HG03139 (cell line): ENCODE measurements at regions not wholly inside any gene's neighbourhood (a gene's known extent, or its start where the extent isn't known, plus 50 kb on each side); places are given as distances from the start of the nearest gene placed in this dataset.

ENCODE experiments used
- ATAC-seq: cut with Tn5 transposase; IDR thresholded peaks from one replicate; pipeline ENCODE4 v1.9.1; 2021; ENCODE audit not compliant: unreplicated experiment

DNA sequence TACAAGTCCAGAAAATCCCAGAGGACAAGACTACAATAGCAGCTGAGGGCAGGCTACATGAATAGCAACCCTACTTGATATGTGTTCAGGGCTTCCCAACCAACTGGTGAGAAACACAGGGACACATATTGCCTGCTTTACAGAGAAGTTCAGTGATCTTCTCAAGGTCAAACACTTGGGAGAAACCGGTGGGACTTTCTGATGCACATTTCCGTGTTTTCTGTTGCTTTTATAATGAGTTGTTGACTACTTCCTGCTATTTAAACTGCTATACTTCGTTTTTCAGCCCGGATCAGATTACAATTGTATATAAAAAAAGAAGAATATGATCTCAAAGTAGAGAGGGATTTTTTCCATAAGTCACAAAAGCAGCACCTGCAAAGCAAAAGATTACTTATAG lies 175.1 kb downstream of the SNX18 start:
- no peak for ATAC-seq

DNA sequence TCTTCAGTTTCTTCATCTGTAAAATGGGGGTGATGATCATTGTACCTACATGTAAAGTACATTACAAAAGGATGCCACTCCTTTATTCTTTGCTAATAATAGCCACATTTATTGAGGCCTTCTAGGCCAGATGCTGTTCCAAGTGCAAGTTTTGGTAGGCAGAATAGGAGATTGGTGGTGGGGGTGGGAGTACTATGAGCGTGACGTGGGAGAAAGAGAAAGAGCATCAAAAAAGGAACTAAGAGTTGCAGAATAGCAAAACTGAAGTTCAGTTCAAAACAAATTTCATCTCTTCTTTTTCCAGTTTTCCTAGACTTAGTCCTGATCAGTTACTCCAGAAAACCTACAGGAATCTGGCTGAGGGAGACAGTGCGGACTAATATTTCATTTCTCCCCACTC lies 174.1 kb downstream of the SNX18 start:
- ATAC-seq = no peak

DNA sequence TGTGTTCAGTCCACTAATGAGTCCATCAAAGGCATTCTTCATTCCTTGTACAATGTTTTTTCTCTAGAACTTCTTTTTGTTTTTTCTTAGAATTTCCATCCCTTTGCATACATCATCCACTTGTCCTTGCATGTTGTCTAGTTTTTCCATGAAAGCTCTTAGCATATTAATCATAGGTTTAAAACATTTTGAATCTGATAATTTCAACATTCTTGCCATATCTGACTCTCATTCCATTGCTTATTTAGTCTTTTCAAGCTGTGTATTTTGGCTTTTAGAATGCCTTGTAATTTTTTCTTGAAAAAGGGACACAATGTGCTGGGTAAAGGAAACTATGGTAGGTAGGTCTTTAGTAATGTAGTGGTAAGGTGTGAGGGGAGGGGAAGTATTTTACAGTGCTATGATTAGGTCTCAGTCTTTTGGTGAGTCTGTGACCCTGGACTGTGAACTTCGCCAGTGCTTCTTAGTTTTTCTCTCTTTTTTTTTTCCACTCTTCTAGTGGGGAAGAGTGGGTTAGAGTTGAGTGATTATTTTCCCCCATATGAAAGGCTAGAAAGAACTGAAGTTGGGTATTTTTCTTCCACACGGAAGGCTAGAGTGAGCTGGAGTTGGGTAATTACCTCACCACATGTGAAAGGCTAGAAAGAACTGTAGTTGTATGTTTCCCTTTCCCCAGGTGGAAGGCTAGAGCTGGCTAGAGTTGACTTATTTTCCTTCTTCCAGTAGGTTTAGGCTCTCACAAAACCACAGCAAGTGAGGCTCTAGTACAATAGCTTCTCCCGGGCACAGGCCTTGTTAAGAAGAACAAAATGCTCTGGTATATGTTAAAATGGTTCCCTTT lies 172.1 kb downstream of the SNX18 start:
- ATAC-seq = no peak

DNA sequence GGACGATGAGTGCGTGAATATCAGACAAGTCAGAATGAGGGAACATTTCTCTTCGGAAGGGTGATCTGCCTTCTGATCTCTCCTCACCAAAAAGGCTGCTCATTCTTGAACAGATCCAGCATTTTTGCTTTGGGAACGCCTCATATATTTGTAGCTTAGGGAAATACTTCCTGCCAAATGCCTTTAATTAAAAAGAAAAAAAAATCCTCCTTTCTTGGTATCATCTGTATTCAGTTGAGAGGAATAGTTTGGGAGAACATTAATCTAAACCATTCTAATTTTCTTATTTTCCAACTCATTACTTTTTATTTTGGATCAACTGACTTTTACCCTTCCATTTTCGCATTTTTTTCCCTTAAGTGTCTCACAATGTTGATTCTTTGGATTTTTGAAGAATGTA lies 163.4 kb downstream of the SNX18 start:
- no peak for ATAC-seq

DNA sequence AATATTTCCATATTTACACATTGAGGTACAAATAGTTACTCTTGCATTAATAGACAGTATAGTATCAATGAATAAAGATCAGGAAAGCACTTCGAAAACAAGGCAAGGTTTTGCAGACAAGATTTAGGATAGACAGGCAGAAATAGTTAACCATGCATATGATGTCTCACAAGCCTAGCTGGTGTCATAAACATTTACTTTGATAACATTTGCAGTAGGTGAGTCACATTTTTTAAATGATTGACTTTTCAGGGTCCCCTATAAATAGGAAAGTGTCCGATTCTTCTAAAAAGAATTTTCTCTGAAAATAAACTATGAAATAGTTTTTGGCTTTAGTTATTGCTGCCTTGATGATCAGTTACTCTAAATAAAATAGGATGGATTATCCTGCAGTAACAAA lies 162.1 kb downstream of the SNX18 start:
- no peak for ATAC-seq

DNA sequence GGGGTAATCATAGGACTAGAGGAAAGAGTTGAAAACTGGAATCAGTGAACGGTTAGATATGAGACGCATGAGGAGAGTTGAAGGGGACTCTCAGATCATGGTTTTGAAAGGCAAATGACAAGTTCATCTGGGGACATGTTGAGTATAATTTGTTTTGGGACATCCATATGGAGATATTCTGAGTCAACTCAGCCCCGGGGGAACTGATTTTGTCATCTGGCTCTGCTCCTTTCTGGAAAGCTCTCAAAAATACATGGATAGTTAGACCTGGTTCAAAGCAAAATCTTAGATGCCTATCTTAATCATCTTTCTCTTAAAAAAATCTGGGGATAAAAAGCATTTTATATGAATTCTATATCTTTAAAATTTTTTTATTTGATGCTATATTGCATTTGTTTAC lies 161.2 kb downstream of the SNX18 start:
- no peak for ATAC-seq

DNA sequence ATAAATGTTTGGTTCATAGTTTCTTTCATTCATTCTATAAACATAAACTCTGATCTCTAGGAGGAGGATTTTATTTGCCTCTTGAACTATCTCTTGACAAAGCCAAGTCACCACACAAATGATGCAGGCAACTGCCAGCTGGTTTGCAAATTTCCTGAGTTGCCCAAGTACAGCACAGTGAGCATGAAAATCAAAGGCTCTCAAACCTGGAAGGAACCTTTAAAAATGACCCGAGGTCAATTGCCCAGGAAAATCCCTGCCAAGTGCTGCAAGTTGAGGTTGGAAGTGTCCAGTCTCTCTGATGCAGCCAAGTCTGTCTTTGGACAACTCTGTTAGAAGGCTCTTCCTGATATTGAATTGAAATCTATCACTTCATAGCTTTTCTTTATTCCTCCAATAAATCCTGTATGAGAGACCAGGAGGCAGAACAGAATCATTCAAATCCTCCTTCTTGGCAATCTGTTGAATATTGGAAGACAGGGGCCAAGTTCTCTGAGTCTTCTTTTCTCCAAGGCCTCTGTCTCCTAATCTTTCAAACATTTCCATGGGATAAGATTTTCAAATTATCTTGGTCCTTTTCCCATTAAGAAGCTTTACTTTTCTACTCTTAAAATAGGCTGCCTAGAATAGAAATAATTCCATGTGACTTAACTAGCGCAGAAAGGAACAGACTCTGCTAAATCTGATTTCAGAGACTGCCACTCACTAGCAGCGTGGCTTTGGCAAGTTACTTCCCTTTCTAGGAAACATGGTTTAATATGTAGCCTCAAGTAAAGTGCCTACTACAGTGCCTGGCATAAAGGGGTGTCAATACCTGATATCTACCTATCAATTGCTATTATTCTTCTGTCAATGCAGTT lies 159.2 kb downstream of the SNX18 start:
- no peak for ATAC-seq

DNA sequence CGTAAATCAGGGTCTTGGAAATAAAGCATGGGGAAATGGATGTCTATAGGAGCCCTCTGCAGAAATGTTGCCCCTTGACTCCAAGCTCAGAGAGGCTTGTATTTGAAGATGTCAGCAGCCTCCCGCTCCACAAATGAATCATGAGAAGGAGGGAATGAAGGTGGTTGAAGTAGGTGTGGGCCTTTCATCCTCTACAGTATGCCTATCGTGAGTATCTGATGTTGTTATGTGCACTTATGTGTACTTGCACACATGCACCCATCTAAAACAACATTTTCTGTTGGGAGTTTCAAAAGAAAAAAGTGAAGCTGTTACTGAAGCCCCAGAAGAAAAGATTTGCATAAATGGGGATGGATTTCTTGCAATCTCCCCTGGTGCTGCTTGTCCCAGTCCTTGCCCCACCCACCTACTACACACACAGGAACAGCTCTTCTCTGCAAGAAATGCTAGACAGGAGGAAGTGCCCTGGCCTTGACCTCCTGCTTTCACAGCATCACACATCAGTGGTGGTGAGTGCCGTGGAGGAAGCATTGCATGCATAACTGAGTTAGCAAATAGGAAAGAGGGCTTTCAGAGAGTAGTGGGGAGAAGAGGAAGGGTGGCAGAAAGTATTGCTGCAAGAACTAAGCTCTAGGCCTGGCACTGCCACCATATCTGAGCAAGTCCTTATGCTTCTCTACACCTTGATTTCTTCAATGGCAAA lies 156.1 kb downstream of the SNX18 start:
- no peak for ATAC-seq

DNA sequence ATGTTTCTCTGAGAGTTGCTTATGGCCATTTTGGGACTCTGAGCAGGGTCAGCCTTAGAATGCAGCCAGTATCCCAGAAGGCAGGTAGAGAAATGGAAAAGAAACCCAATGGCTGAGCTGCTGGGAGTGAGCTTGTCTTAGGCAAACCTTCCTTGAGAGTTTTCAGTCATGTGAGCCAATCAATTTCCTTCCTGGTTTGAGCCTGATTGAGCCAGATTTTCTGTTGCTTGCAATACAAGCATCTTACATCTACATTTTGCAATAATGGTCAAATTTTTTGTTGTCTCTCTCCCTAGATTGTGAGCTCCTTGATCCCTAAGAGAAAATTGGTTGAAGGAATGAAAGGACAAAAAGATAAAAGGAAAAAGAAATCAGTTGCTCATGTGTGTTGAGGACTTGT lies 155.3 kb downstream of the SNX18 start:
- ATAC-seq = no peak

DNA sequence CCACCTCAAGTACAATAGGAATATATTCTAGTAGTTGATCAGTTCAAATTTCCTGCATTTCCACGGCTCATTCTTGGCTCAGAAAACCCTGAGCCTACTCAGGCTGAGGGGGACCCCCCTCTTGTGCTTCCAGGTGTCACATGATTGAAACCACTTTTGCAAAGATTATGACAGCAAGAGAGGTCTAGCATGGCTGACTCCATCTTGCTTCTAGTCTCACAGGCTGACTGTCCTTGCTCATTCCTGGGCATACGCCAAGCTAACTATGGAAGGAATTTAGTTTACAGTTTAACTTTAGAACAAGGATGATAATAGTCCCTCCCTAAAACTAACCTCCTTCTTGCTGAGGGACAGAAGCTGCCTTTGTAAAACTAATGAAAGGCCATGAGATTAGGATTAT lies 154.1 kb downstream of the SNX18 start:
- no peak for ATAC-seq

DNA sequence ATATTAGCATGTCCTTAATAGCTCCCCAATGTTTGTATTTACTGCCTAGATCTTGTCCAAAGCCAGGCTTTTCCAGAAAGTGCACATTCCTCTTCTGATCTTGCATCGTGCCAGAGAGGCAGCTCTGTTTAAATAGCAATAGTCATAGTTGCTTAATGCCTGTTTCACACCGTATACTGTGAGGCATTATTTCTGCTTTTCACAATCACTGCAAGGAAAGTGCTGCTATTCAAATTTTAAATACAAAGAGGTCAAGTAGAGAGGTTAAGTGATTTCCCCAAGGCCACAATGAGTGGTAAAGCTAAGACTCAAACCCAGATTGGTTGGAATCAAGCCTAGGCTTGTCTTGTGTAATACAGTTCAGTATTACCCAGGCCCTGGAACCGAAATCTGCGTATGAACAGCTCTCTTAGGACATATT lies 153.6 kb downstream of the SNX18 start:
- ATAC-seq = no peak

DNA sequence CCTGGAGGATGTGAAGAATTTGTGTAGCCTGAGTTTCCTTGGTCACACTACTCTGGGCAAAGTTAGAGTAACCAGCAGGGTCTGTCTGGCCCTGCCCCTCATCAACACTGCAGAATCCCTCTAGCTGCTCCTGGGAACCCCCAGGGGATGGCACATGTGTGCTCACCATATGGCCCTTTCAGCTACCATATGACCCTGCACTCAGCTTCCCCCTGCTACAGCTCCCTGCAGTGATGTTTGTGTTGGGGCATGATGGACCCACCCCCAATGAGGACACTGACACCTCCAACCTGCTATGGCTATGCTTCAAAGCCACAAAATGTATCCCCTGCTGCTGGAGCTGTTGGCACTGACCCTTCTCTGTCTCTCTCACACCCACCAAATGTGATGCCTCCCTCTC lies 152.7 kb downstream of the SNX18 start:
- no peak for ATAC-seq

DNA sequence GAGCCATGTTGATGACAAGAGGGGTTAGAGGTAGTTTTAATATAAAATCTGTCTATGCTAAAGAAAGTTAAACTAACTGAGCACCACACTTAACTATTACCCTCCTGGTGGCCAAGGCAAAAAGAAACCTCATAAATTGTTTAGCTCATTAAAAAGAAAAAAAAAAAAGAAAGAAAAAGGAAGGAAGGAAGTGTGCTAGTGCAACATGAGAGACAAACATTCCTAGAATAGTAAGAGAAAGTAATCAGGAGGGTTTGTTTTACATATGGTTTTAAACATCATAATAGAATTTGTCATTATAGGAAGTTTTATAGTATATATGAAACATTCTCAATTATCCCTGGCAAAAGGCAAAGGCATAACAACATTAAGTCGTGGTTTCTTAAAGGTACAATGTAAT lies 152.3 kb downstream of the SNX18 start:
- ATAC-seq = no peak

DNA sequence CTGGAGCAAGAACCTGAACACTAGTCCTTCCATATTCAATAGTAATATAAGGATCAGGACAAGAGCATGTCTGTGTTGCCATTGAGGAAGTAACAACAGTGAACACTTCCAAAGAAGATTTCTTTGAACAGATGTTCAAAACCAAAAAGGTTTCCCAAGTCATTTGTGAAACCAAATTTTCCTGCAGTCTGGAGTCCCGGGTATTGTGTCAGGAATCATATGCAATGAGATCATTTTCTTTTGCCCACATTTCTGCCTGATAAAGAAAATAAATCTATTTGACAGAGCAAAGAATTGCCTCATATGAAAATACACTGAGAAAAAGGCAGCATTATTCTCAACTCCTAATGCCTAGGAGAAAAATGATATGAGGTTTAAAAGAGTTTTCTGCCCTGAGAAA lies 151.7 kb downstream of the SNX18 start:
- no peak for ATAC-seq

DNA sequence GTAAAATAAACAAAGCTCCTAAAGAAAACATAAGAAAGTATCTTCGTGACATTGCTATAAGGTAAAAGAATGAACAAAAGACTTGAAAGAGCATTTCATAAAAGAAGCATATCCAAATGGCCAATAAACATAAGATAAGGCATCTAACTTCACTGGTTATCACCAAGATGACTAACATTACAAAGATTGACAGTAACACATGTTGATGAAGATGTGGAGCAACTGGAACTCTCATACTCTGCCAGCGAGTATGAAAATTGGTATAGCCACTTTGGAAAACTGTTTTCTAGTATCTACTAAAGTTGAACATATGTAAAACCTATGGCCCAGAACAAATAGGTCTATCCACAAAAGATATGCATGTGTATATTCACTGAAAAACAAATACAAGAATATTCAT lies 150.5 kb downstream of the SNX18 start:
- ATAC-seq = no peak

DNA sequence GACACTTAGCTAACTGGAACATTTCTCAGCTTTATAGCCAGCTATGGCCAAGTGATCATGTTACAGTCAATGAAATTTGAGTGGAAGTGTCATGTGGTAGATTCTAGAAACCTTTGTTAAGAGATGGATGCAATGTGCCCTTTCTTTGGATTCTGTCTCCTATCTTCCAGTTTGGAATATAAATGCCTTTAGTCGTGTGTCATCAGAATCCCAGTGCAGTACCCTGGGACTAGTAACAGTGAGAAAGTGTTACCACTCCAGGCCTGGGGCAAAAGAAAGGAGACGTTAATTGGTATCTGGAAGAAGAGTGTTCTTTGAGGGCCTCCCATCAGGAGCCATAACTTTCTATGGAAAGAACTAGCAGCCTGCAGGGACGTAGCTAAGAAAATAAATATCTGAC lies 149.6 kb downstream of the SNX18 start:
- ATAC-seq = no peak

DNA sequence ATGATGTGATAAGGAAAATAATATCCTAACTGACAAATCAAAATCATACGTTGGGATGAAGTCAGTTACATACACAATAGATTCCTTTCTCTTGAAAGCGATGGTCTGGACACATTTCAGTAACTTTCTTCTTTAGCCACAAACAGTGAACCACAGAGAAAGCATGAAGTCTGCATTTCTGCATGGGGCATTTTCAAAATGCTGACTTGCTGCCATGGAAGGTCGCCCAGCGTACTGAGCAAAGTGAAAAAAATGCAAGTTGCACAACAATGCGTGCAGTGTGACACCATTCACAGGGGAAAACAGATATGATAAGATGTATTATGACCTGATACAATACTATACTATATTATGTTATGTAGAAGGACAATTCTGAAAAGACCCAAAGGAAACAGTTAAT lies 146.3 kb downstream of the SNX18 start:
- ATAC-seq = no peak

DNA sequence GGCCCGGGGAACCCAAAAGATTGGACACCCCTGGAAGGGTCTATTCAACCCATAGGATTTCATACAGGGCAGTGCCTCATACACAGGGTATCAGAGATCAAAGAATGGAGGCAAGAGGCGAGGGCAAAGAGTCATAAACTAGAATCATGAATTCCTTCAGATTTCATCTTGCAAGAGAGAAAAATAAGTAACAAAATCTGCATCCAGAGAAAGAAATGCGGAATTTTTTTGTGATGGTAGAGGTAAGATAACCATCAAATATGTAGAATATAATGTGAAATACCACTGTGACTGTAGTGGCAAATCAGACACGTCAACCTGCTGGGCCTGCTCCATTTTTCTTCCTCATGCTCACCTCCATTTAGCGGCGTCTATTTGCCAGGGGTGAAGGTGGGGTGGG lies 143.6 kb downstream of the SNX18 start:
- no peak for ATAC-seq

DNA sequence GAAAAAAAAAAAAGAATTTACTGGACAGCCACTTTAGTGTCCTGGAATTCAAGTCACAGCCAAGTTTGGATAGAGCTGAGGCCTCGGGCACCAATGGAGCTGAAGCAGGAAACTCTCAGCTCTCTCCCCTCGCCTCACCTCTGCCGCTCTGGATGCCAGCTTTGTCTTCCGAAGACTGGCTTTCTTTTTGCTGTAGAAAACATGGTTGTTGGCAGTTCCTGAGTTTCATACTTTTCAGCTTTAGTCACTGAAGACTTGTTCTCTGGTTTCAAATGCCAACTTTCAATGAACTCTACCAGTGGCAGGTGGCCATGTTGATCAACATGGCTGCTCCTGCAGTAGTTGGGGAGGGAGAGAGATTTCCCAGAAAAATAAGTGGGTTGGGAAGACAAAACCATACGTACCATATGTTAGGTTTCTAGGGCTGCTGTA lies 142.2 kb downstream of the SNX18 start:
- ATAC-seq = no peak

DNA sequence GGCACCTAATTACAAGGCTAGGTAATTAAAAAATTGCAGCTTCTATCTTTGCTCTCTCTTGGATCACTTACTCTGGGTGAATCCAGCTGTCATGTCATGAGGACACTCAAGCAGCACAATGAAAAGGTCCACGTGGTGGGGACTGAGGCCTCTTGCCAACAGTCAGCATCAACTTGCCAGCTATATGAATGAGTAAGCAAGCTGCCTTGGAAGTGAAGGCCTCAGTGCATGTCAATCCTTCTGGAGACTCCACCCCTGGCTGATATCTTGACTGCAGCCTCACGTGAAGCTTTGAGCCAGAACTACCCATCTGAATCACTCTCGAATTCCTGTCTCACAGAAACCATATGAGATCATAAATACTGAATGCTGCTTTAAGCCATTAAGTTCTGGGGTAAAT lies 140.5 kb downstream of the SNX18 start:
- ATAC-seq = no peak

DNA sequence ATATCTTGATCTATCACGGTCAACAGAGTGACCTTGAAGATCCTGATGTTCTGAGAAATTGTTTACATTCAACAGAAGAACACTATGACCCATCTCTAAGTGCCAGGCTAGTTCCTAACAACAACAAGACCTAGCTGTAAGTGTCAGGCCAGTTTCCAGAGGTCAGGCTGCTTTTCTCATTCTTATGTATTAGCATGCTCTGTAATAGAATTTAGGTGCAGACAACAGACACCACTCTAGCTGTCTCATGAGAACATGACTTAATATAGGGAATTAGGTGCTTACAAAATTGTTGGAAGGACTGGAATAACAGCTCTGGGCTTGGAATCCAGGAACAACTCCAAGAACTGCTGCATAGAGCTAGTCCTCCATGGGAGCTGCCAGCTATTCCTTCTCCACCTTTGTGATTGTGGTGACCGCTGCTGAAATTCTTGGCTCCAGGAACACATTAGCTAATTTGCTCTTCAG lies 138.7 kb downstream of the SNX18 start:
- no peak for ATAC-seq

DNA sequence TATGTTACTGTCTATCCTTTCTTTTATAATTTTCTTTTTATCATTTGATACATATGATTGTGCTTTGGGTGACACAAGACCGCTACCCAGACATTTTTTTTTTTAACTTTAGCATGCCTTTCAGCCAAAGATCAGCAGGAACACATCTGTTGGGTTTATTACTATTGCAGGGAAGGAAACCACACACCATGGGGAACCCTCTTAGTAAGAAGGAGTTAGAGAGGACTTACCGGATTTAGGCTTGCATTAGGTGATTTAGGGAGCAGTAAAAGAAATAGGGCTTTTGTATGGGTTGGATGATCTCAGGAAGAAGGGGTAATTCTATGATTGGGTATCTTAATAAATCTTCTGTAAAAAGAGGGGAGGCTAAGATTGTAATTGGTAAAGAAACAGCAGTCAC lies 138.2 kb downstream of the SNX18 start:
- ATAC-seq = no peak
